Lower leg skin (tissue), 3 donors: ENCODE measurements at regions not wholly inside any gene's neighbourhood (a gene's known extent, or its start where the extent isn't known, plus 50 kb on each side); places are given as distances from the start of the nearest gene placed in this dataset.

ENCODE experiments used
- CTCF ChIP-seq, 3 donors: fragments of 450-650 bp; IDR thresholded peaks; one replicate each; pipeline ENCODE4 v1.5.1; 2016; ENCODE audit warnings: antibody characterized with exemption in 3 of 3, mild to moderate bottlenecking in 3 of 3, moderate library complexity in 2 of 3
- POLR2A ChIP-seq, 2 donors: fragments of 450-650 bp; IDR thresholded peaks; one replicate each; pipeline ENCODE4 v1.6.1; 2016 to 2017; ENCODE audit warnings: antibody characterized with exemption in 2 of 2, mild to moderate bottlenecking in 1 of 2, moderate library complexity in 1 of 2

GRCh38 chr9:134547161-134548100 is 94.2 kb upstream of the COL5A1 start:
- TF ChIP-seq POLR2A (IDR thresholded peaks at IDR 0.05): no peak
- TF ChIP-seq CTCF (IDR thresholded peaks at IDR 0.05): no peak
